Neutrophil (primary cell): ENCODE measurements at regions not wholly inside any gene's neighbourhood (a gene's known extent, or its start where the extent isn't known, plus 50 kb on each side); places are given as distances from the start of the nearest gene placed in this dataset.
A peak's percentile ranks its signal among the peaks of the same experiment; 100 is the strongest.

ENCODE experiments used
- H3K27ac ChIP-seq: fragments of 200-600 bp; sonication (generic); 2 replicates; pipeline ENCODE4 v1.5.1; 2016; ENCODE audit warnings: mild to moderate bottlenecking, moderate library complexity
- H3K27me3 ChIP-seq: fragments of 200-600 bp; sonication (generic); 2 replicates; pipeline ENCODE4 v1.6.0; 2016; ENCODE audit warnings: mild to moderate bottlenecking
- H3K36me3 ChIP-seq: fragments of 200-600 bp; sonication (generic); 2 replicates; pipeline ENCODE4 v1.5.1; 2017
- H3K4me1 ChIP-seq, 2 experiments: fragments of 200-600 bp in 1 of 2; sonication (generic) in 1 of 2; 1 replicate in 1 of 2; 2 replicates in 1 of 2; pipeline versions ENCODE4 v1.5.1 to v1.6.1; 2013 to 2016; ENCODE audit warnings: low read depth in 1 of 2, low read length in 1 of 2, mild to moderate bottlenecking in 1 of 2, moderate library complexity in 1 of 2; ENCODE audit not compliant: control insufficient read depth in 1 of 2, insufficient read depth in 1 of 2
- H3K4me3 ChIP-seq, 2 experiments: fragments of 200-600 bp in 1 of 2; sonication (generic) in 1 of 2; 1 replicate in 1 of 2; 2 replicates in 1 of 2; pipeline ENCODE4 v1.5.1; 2013 to 2016; ENCODE audit warnings: low read depth in 1 of 2, low read length in 1 of 2, mild to moderate bottlenecking in 1 of 2, moderate library complexity in 1 of 2
- H3K9me3 ChIP-seq: fragments of 200-600 bp; sonication (generic); 2 replicates; pipeline ENCODE4 v1.5.1; 2016
- CTCF ChIP-seq: fragments of 200-600 bp; sonication (generic); IDR thresholded peaks from 2 replicates; pipeline ENCODE4 v1.5.1; 2016; ENCODE audit warnings: antibody characterized with exemption

GRCh38 chr1:101506541-101507164, 269.8 kb downstream of the S1PR1 start:
- H3K36me3 ChIP-seq, result no peaks in the 10 kb centered on the region
- H3K9me3 ChIP-seq, result no peaks in the 10 kb centered on the region
- peak; percentile 26 for TF ChIP-seq CTCF
- H3K27me3 ChIP-seq, result no peaks in the 10 kb centered on the region
- no peak overlapping the region for H3K4me3 ChIP-seq
- H3K27ac ChIP-seq, result no peak overlapping the region
- no peaks in the 10 kb centered on the region for H3K4me1 ChIP-seq

- Histone ChIP-seq H3K4me1 (no peaks in the 10 kb centered on the region), H3K27ac (no peak overlapping the region), H3K4me3 (no peak overlapping the region), H3K36me3 (no peaks in the 10 kb centered on the region), H3K9me3 (no peaks in the 10 kb centered on the region), H3K27me3 (no peaks in the 10 kb centered on the region)
- TF ChIP-seq CTCF, result no peak
These were observed 270.7 kb downstream of the S1PR1 start for GRCh38 chr1:101507547-101507971.

GRCh38 chr1:101508913-101509312, 272.1 kb downstream of the S1PR1 start:
- H3K27ac ChIP-seq, result no peak overlapping the region
- no peaks in the 10 kb centered on the region for H3K36me3 ChIP-seq
- TF ChIP-seq CTCF, result no peak
- no peaks in the 10 kb centered on the region for H3K9me3 ChIP-seq
- H3K4me3 ChIP-seq, result no peak overlapping the region
- H3K4me1 ChIP-seq, result no peaks in the 10 kb centered on the region
- no peaks in the 10 kb centered on the region for H3K27me3 ChIP-seq

GRCh38 chr1:101509370-101509769, 272.6 kb downstream of the S1PR1 start:
- H3K36me3 ChIP-seq, result no peaks in the 10 kb centered on the region
- H3K4me3 ChIP-seq, result no peak overlapping the region
- no peaks in the 10 kb centered on the region for H3K27me3 ChIP-seq
- H3K9me3 ChIP-seq, result no peaks in the 10 kb centered on the region
- no peak overlapping the region for H3K27ac ChIP-seq
- no peak for TF ChIP-seq CTCF
- H3K4me1 ChIP-seq, result no peaks in the 10 kb centered on the region

- TF ChIP-seq CTCF, result no peak
- Histone ChIP-seq H3K36me3 (no peaks in the 10 kb centered on the region), H3K27me3 (no peaks in the 10 kb centered on the region), H3K27ac (no peak overlapping the region), H3K4me1 (no peaks in the 10 kb centered on the region), H3K4me3 (no peak overlapping the region), H3K9me3 (no peaks in the 10 kb centered on the region)
These were observed 274.5 kb downstream of the S1PR1 start for GRCh38 chr1:101511202-101511891.
